ENCODE measurements at regions not wholly inside any gene's neighbourhood (a gene's known extent, or its start where the extent isn't known, plus 50 kb on each side); places are given as distances from the start of the nearest gene placed in this dataset.

GRCh38 chr11:10923882-10924281 is 66.0 kb upstream of the ZBED5 start:
- no peak for DNase-seq

DNA sequence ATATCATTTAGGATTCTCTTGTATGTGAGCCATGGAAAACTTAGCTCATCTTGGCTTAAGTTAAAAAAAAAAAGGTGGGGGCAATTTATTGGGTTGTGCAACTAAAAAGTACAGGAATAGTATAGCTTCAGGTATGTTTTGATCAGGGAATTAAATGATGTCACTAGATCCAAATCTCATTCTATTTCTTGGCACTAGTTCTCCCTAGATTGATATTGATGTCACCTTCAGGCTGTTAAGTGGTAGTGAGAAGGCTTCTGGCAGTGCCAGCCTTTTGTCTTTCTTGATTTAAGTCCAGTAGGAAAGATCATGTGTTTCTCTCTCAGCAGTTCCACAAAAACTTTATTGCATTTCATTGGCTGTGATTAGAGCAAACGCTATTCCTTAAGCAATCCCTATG is 65.0 kb upstream of the ZBED5 start:
- DNase-seq, result no peak

DNA sequence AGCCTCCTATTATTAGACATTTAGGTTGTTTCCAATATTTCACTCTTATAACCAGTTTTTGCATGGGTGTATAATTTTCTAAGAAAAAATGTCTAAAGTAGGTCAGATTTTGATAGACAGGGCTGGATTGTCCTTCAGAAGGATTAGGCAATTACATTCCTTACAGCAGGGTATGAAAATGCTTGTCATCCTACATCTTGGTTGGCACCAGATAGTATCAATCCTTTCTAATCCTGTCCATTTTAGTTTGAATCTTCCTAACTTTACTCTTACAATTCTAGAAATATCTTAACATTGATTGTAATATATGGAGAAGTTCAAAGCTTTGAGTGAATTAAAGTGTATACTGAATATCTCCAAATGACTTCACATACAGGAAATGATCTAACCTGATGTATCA is 63.0 kb upstream of the ZBED5 start:
- no peak for DNase-seq

DNA sequence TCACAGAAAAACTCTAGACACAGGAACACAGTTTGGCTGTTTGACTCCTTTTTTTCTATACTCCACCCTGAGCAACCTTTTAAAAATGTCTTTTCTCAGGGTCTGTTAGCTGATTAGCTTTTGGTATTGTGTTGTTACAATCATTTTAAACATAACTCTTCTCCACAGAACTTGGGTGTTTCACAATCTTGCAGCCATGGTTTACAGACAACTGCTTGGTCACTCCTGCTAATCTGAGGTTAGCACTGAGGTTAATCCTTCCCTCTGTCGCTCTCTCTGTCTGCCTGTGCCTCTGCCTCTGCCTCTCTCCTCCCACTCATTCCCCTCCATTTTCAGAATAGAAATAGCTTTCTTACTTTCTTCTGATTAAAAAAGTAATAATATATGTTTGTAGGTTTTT is 62.4 kb upstream of the ZBED5 start:
- DNase-seq, result no peak

GRCh38 chr11:10918698-10919097 is 60.8 kb upstream of the ZBED5 start:
- no peak for DNase-seq

DNA sequence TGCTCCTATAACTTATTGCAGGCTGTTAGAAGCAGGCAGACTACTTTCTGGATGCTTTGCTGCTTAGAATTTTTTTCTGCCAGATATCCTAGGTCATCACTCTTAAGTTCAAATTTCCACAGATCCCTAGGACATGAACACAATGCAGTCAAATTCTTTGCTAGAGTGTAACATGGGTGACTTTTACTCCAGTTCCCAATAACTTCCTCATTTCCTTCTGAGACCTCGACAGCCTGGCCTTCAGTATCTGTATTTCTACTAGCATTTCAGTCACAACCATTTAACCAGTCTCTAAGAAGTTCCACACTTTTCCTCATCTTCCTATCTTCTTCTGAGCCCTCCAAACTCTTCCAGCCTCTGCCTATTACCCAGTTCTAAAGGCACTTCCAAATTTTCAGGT is 60.4 kb upstream of the ZBED5 start:
- DNase-seq, result no peak

GRCh38 chr11:10917802-10918201 is 59.9 kb upstream of the ZBED5 start:
- no peak for DNase-seq

- DNase-seq, result no peak
Observed at GRCh38 chr11:10916665-10917064, 58.8 kb upstream of the ZBED5 start.

DNA sequence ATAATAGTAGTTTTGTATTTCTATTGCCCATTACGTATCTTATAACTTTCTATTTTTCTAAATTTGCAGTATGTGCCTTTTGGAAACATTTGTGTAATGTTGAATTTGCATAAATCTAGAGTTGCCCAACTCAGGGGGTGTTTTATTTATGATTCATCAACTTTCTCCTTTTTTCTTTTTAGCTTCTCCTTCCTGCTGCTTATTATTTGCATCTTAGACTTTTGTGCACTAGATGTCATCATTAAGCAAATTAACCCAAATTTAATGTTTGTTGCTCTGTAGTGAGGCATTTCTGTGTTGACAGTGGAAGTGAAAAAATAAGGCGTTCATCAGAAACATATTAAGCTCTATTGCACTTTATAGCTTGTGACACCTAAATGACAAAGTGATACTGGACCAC is 56.2 kb upstream of the ZBED5 start:
- no peak for DNase-seq

DNA sequence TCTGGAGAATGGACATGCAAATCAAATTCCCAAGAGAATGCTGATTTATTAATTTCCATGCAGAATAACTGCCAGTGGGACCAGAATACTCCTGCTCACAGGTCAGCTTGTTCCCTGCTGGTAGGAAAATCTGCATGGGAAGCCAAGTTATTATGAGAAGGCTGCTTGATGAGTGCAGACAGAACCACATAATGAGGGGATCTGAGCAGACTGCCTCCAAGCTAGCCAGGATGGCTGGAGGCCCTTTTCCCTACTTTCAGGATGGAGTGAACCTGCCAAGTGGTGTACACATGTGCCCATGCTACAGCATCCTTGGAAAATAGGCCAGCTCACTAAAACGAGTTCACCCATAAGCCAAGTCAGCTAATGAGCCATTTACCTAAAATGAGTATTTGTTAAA is 55.2 kb upstream of the ZBED5 start:
- DNase-seq, result no peak

- no peak for DNase-seq
Observed at GRCh38 chr11:10911907-10912306, 54.1 kb upstream of the ZBED5 start.

- DNase-seq, result no peak
Observed at GRCh38 chr11:10909141-10909883, 51.5 kb upstream of the ZBED5 start.

DNA sequence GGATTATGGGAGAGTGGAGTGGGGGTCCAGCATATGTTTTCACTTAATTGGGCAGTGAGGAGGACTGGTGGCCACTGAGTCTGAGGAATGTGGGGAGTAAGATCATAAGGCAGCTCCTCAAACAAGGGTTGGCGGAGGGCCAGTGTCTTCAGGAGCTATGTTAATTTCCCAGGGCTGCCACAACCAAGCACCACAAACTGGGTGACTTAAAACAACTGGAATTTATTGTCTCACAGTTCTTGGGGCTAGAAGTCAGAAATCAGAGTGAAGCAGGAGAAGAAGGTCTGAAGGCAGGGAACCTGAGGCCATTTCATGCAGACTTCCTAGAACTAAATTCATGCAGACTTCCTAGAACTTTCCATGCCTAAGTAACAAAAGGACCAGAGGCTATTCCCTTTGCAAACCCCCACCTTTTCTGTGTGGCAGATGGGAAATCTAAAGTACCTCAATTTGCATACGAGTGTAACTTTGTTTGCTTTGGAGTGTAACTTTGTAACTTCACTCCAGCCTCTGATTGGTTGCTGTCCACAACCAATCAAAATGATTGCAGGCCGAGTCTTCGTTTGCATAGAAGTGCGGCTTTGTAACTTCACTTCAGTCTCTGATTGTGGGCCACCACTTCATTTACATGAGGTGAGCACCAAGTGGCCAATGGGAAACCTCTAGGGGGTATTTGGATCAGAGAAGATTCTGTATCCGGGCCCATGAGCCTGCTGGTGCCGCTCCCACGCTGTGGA is 50.5 kb upstream of the ZBED5 start:
- DNase-seq, result no peak
